A673 (cell line): ENCODE measurements at regions not wholly inside any gene's neighbourhood (a gene's known extent, or its start where the extent isn't known, plus 50 kb on each side); places are given as distances from the start of the nearest gene placed in this dataset.

Experiments used
- BruUV-seq: library from RNA; stranded (reverse); fragments of 400-500 nt; replicated peaks from 2 replicates; lab custom pipeline; 2021; lab: Mats Ljungman, UMichigan
- CTCF ChIA-PET: fragments of 300-600 bp; sonication (Branson Sonifier 250); formaldehyde crosslinking; loops from one replicate; lab custom pipeline; 2022; ENCODE audit warnings: antibody characterized with exemption; lab: Charles Lee
- POLR2A ChIA-PET: fragments of 300-600 bp; sonication (Branson Sonifier 250); formaldehyde crosslinking; loops from one replicate; lab custom pipeline; 2022; ENCODE audit warnings: antibody characterized with exemption; ENCODE audit not compliant: low non-redundant PET; lab: Charles Lee
- DNase-seq: peaks from one replicate; pipeline ENCODE4 v3.0.0-alpha.2; 2015; ENCODE audit warnings: low spot score
- H3K27ac ChIP-seq: fragments of 200-600 bp; sonication (generic); 2 replicates; pipeline ENCODE4 v1.5.1; 2016; ENCODE audit warnings: mixed run types, low read depth, mild to moderate bottlenecking, mixed read lengths, antibody characterized with exemption, low read length; ENCODE audit not compliant: poor library complexity, severe bottlenecking
- H3K27me3 ChIP-seq: fragments of 200-600 bp; sonication (generic); replicated peaks from 2 replicates; pipeline ENCODE4 v1.6.1; 2017; ENCODE audit warnings: mixed run types, low read depth, mild to moderate bottlenecking, mixed read lengths, antibody characterized with exemption, low read length; ENCODE audit not compliant: insufficient read depth, poor library complexity
- H3K36me3 ChIP-seq: fragments of 200-600 bp; sonication (generic); 2 replicates; pipeline ENCODE4 v1.6.1; 2016; ENCODE audit warnings: mixed run types, mild to moderate bottlenecking, mixed read lengths, antibody characterized with exemption, low read length; ENCODE audit not compliant: insufficient read depth, poor library complexity, severe bottlenecking
- H3K4me1 ChIP-seq: fragments of 200-600 bp; sonication (generic); 2 replicates; pipeline ENCODE4 v1.6.1; 2017; ENCODE audit warnings: mixed run types, mild to moderate bottlenecking, mixed read lengths, antibody characterized with exemption, low read length; ENCODE audit not compliant: insufficient read depth, poor library complexity, severe bottlenecking
- H3K4me3 ChIP-seq: fragments of 200-600 bp; sonication (generic); 2 replicates; pipeline ENCODE4 v1.5.1; 2016; ENCODE audit warnings: low read depth, mixed run types, mild to moderate bottlenecking, mixed read lengths, low read length; ENCODE audit not compliant: poor library complexity, severe bottlenecking
- H3K9me3 ChIP-seq: fragments of 200-600 bp; sonication (generic); 2 replicates; pipeline ENCODE4 v1.6.1; 2016; ENCODE audit warnings: mixed run types, low read depth, mild to moderate bottlenecking, mixed read lengths, antibody characterized with exemption, low read length; ENCODE audit not compliant: poor library complexity, severe bottlenecking
- EZH2 ChIP-seq: fragments of 200-600 bp; sonication (generic); IDR thresholded peaks from 2 replicates; pipeline ENCODE4 v1.6.1; 2017; ENCODE audit warnings: borderline replicate concordance, low read depth, mild to moderate bottlenecking, mixed read lengths, antibody characterized with exemption, low read length; ENCODE audit not compliant: poor library complexity, severe bottlenecking
- intact Hi-C: fragments of 100-400 bp; cut with micrococcal nuclease; formaldehyde crosslinking; loops from one replicate; pipeline ENCODE4 v1.10.0; 2022; ENCODE audit not compliant: unreplicated experiment
- TF ChIP-seq, protein P1 (sequence below): fragments of 300-800, 200-600 bp; sonication (generic); conservative IDR thresholded peaks from 2 replicates; pipeline ENCODE4 v1.5.1; 2017; ENCODE audit warnings: low read depth, mild to moderate bottlenecking, antibody characterized with exemption, low read length, moderate library complexity, mixed read lengths

DNA sequence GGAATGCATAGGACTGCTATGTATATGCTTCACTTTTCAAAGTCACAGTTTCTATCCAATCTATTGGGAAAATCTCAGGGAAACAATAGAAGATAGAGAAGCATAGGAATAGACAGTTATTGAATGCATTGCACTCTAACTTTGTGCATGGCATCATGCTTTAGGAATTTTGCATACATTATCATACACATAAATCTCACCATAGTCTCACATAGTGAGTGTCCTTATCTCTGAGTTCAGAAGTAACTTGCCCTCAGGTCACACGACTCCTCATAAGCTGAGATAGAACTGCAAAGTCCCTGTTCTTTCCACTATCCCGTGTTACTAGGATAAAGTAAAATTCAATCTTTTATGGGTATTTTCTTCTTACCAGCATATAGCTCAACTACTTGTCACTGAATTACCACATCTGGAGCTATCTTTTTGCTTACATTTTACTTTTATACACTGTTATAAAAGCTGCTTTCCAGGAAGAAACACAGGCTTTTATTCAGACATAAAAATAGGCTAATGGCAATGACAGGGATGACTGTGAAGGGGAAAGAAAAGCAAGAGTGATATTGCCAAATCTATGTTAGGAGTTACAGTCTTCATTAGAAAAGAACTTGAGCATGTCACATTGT is 666.9 kb downstream of the XIRP2 start:
- Histone ChIP-seq H3K27me3 (no peaks in the 10 kb centered on the region), H3K27ac (no peak overlapping the region), H3K36me3 (no peaks in the 10 kb centered on the region), H3K9me3 (no peaks in the 10 kb centered on the region), H3K4me1 (no peaks in the 10 kb centered on the region), H3K4me3 (no peak overlapping the region)
- POLR2A ChIA-PET = no interaction called here
- CTCF ChIA-PET = no interaction called here
- TF ChIP-seq, protein P1, sequence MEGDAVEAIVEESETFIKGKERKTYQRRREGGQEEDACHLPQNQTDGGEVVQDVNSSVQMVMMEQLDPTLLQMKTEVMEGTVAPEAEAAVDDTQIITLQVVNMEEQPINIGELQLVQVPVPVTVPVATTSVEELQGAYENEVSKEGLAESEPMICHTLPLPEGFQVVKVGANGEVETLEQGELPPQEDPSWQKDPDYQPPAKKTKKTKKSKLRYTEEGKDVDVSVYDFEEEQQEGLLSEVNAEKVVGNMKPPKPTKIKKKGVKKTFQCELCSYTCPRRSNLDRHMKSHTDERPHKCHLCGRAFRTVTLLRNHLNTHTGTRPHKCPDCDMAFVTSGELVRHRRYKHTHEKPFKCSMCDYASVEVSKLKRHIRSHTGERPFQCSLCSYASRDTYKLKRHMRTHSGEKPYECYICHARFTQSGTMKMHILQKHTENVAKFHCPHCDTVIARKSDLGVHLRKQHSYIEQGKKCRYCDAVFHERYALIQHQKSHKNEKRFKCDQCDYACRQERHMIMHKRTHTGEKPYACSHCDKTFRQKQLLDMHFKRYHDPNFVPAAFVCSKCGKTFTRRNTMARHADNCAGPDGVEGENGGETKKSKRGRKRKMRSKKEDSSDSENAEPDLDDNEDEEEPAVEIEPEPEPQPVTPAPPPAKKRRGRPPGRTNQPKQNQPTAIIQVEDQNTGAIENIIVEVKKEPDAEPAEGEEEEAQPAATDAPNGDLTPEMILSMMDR = no peak
- no peak for TF ChIP-seq EZH2
- no peak for DNase-seq
- BruUV-seq = no TSS peak
- intact Hi-C loops = no loop called here

- BruUV-seq = no TSS peak
- intact Hi-C loops = loop anchor here (5.0 kb wide), 1 partner anchor 291 kb away; no protein-coding TSS in a partner anchor
- no peaks in the 10 kb centered on the region for H3K36me3 ChIP-seq
- H3K27ac ChIP-seq = no peak overlapping the region
- H3K27me3 ChIP-seq = no peaks in the 10 kb centered on the region
- no peaks in the 10 kb centered on the region for H3K4me1 ChIP-seq
- DNase-seq = no peak
- H3K9me3 ChIP-seq = no peaks in the 10 kb centered on the region
- ChIA-PET CTCF (interaction anchor here (1.5 kb wide), 1 partner anchor 289 kb away, joined by 4 read pairs; no protein-coding TSS in a partner anchor), POLR2A (no interaction called here)
- no peak for TF ChIP-seq EZH2
- TF ChIP-seq, protein P1 = no peak
- no peak overlapping the region for H3K4me3 ChIP-seq
Measured at GRCh38 chr2:167553635-167554034, 665.4 kb downstream of the XIRP2 start.

GRCh38 chr2:167551416-167551815 is 663.1 kb downstream of the XIRP2 start:
- H3K27ac ChIP-seq = no peak overlapping the region
- TF ChIP-seq, protein P1 = no peak
- no peak for TF ChIP-seq EZH2
- DNase-seq = no peak
- no peaks in the 10 kb centered on the region for H3K4me1 ChIP-seq
- intact Hi-C loops = loop anchor here (5.0 kb wide), 1 partner anchor 289 kb away; no protein-coding TSS in a partner anchor
- no peak overlapping the region for H3K4me3 ChIP-seq
- no TSS peak for BruUV-seq
- ChIA-PET CTCF (no interaction called here), POLR2A (no interaction called here)
- H3K36me3 ChIP-seq = no peaks in the 10 kb centered on the region
- no peaks in the 10 kb centered on the region for H3K27me3 ChIP-seq
- H3K9me3 ChIP-seq = no peaks in the 10 kb centered on the region
